ENCODE measurements at regions not wholly inside any gene's neighbourhood (a gene's known extent, or its start where the extent isn't known, plus 50 kb on each side); places are given as distances from the start of the nearest gene placed in this dataset.

DNA sequence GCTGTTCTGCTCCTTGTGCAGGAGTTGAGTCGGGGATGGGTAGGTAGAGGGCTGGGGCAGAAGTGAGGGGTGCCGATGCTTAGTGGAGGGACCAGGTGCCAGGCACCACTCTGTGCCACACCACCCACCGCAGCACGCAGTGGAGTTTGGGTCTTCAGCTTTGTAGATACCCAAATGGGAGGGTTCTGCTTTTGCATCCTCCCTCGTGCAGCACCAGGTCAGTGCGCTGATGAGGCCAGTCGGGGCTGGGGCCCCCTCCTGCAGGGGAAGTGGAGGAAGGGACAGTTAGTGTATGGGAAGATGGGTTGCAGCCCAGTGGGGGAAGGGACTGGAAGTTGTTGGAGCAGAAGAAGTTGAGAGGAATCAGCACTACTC lies 244.0 kb downstream of the RHOU start:
- Histone ChIP-seq H3K4me3 (ENCODE audit: low read depth, low read length) (no peak overlapping the region), H3K36me3 (no peaks in the 10 kb centered on the region), H3K27me3 (ENCODE audit: insufficient read depth, low read depth, severe bottlenecking) (no peaks in the 10 kb centered on the region), H3K9me3 (ENCODE audit: severe bottlenecking) (no peaks in the 10 kb centered on the region), H3K27ac (no peak overlapping the region)
- TF ChIP-seq, protein P1, sequence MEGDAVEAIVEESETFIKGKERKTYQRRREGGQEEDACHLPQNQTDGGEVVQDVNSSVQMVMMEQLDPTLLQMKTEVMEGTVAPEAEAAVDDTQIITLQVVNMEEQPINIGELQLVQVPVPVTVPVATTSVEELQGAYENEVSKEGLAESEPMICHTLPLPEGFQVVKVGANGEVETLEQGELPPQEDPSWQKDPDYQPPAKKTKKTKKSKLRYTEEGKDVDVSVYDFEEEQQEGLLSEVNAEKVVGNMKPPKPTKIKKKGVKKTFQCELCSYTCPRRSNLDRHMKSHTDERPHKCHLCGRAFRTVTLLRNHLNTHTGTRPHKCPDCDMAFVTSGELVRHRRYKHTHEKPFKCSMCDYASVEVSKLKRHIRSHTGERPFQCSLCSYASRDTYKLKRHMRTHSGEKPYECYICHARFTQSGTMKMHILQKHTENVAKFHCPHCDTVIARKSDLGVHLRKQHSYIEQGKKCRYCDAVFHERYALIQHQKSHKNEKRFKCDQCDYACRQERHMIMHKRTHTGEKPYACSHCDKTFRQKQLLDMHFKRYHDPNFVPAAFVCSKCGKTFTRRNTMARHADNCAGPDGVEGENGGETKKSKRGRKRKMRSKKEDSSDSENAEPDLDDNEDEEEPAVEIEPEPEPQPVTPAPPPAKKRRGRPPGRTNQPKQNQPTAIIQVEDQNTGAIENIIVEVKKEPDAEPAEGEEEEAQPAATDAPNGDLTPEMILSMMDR (IDR thresholded peaks at IDR 0.05; ENCODE audit: low read depth, low read length), result no peak
- no peak for DNase-seq

DNA sequence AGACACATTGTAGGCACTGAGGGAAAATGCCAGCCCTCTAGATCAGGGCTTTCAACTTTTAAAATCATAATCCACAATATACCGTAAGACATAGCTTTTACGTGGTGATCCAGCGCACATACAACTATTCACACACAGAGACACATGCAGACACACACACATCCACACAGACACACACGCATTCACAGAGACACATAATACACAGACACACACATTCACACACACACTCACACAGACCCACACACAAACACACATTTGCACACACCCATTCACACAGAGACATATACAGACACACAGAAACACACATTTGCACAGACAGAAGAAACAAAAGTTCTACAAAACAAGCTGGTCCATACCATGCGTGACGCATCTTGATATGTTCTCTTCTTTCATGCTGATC lies 244.5 kb downstream of the RHOU start:
- TF ChIP-seq, protein P1 (IDR thresholded peaks at IDR 0.05; ENCODE audit: low read depth, low read length), result no peak
- no peaks in the 10 kb centered on the region for H3K27me3 ChIP-seq (ENCODE audit: insufficient read depth, low read depth, severe bottlenecking)

DNA sequence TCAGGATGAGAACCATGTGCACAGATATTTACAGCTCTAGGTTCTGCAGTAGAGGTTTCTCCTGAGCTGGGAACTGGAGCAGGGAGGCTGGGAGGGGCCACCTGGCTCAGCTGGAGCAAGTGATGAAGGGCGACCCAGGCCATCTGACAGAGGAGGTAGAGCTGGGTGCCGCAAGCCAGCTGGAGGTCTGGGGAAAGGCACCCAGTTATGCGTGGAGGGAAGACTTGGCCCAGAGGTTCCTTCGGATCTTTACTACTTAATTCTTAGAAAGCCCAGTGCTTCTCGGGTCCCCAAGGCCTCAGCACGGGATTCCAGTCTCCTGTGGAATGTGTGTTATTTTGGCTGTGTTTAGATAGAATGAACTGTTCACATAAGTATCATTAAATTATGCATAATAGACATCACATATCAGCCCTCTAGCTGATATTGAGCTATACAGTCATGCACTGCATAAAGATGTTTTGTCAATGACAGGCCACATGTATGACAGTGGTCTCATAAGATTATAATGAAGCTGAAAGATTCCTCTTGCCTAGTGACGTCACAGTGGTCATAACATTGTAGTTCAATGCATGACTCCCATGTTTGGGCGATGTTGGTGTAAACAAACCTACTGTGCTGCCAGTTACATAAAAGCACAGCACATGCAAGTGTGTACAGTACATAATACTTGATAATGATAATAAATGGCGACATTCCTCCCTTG lies 245.1 kb downstream of the RHOU start:
- TF ChIP-seq, protein P1 (IDR thresholded peaks at IDR 0.05; ENCODE audit: low read depth, low read length), result no peak
- Histone ChIP-seq H3K27me3 (ENCODE audit: insufficient read depth, low read depth, severe bottlenecking) (no peaks in the 10 kb centered on the region), H3K36me3 (no peaks in the 10 kb centered on the region), H3K27ac (no peak overlapping the region), H3K9me3 (ENCODE audit: severe bottlenecking) (no peaks in the 10 kb centered on the region), H3K4me3 (ENCODE audit: low read depth, low read length) (no peak overlapping the region)
- no peak for DNase-seq

More for the DNA sequence above, 244.5 kb downstream of the RHOU start:
- Histone ChIP-seq H3K36me3 (no peaks in the 10 kb centered on the region), H3K9me3 (ENCODE audit: severe bottlenecking) (no peaks in the 10 kb centered on the region), H3K4me3 (ENCODE audit: low read depth, low read length) (no peak overlapping the region), H3K27ac (no peak overlapping the region)
- DNase-seq, result no peak

DNA sequence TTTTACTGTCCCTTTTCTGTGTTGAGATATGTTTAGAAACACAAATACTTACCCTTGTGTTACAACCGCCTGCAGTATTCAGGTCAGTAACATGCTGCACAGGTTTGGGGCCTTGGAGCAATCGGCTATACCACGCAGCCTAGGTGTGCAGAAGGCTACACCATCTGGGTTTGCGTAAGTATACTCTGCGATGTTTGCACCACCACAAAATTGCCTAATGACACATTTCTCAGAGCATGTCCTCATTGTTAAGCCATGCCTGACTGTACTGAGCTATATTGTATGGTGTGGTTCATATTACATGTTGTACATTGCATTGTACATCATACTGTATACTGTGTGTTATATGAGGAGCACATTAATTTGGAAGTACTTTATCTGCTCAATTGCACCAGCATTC lies 247.4 kb downstream of the RHOU start:
- no peak for DNase-seq
- TF ChIP-seq, protein P1 (IDR thresholded peaks at IDR 0.05; ENCODE audit: low read depth, low read length), result no peak
- H3K27me3 ChIP-seq (ENCODE audit: insufficient read depth, low read depth, severe bottlenecking), result no peaks in the 10 kb centered on the region
- no peaks in the 10 kb centered on the region for H3K36me3 ChIP-seq
- no peak overlapping the region for H3K4me3 ChIP-seq (ENCODE audit: low read depth, low read length)
- no peak overlapping the region for H3K27ac ChIP-seq
- no peaks in the 10 kb centered on the region for H3K9me3 ChIP-seq (ENCODE audit: severe bottlenecking)

DNA sequence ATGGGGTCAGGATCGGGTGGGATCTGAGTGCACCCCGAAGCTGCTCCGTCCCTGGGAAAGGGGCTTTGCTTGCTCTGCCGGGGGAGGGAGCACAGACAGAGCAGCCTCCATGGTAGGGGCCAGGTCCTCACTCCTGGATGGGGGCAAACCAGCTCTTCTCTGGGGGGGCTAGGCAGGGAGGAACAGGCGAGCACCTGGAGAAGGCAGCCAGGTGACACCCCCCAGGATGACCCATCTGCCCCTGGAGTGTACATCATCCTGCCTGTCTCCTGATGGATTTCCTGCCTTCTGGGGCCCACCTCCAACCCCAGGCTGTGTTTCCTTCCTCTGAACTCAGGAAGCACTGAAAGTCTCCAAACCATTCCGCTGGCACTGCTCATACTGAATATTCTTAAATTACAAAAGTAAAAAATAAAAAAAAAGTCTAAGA lies 248.0 kb downstream of the RHOU start:
- no peak overlapping the region for H3K27ac ChIP-seq
- H3K9me3 ChIP-seq (ENCODE audit: severe bottlenecking), result no peaks in the 10 kb centered on the region
- H3K4me3 ChIP-seq (ENCODE audit: low read depth, low read length), result no peak overlapping the region
- H3K36me3 ChIP-seq, result no peaks in the 10 kb centered on the region
- TF ChIP-seq, protein P1 (IDR thresholded peaks at IDR 0.05; ENCODE audit: low read depth, low read length), result no peak
- no peak for DNase-seq
- H3K27me3 ChIP-seq (ENCODE audit: insufficient read depth, low read depth, severe bottlenecking), result no peaks in the 10 kb centered on the region

DNA sequence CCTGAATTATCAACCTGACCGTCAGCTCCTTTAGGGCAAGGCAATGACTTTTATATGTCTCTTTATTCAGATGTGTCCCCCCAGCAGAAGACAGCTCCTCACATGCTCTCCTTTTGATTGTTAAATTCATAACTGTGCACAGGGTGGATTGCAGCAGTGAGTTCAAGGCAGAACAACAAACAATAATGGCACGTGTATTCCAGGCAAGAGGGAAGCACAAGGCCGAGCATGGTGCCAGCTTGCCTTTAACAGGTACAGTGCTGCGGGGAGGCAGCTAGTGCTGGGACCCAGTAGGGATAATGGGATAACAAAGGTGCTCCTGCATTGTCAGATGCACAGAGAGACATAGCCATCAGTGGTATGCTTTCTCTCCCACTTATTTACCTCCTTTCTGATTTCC lies 248.4 kb downstream of the RHOU start:
- Histone ChIP-seq H3K27ac (no peak overlapping the region), H3K27me3 (ENCODE audit: insufficient read depth, low read depth, severe bottlenecking) (no peaks in the 10 kb centered on the region), H3K4me3 (ENCODE audit: low read depth, low read length) (no peak overlapping the region), H3K9me3 (ENCODE audit: severe bottlenecking) (no peaks in the 10 kb centered on the region), H3K36me3 (no peaks in the 10 kb centered on the region)
- TF ChIP-seq, protein P1 (IDR thresholded peaks at IDR 0.05; ENCODE audit: low read depth, low read length), result no peak
- no peak for DNase-seq
